Ishikawa (cell line): ENCODE measurements at regions not wholly inside any gene's neighbourhood (a gene's known extent, or its start where the extent isn't known, plus 50 kb on each side); places are given as distances from the start of the nearest gene placed in this dataset.

Source experiments
- EP300 ChIP-seq: IDR thresholded peaks from 2 replicates; pipeline ENCODE4 v1.6.1; 2012; ENCODE audit warnings: borderline replicate concordance
- TF ChIP-seq, protein P1 (sequence below): IDR thresholded peaks from 2 replicates; pipeline ENCODE4 v1.6.1; 2012; ENCODE audit warnings: low read depth, mild to moderate bottlenecking

- no peak for TF ChIP-seq EP300
- TF ChIP-seq, protein P1, sequence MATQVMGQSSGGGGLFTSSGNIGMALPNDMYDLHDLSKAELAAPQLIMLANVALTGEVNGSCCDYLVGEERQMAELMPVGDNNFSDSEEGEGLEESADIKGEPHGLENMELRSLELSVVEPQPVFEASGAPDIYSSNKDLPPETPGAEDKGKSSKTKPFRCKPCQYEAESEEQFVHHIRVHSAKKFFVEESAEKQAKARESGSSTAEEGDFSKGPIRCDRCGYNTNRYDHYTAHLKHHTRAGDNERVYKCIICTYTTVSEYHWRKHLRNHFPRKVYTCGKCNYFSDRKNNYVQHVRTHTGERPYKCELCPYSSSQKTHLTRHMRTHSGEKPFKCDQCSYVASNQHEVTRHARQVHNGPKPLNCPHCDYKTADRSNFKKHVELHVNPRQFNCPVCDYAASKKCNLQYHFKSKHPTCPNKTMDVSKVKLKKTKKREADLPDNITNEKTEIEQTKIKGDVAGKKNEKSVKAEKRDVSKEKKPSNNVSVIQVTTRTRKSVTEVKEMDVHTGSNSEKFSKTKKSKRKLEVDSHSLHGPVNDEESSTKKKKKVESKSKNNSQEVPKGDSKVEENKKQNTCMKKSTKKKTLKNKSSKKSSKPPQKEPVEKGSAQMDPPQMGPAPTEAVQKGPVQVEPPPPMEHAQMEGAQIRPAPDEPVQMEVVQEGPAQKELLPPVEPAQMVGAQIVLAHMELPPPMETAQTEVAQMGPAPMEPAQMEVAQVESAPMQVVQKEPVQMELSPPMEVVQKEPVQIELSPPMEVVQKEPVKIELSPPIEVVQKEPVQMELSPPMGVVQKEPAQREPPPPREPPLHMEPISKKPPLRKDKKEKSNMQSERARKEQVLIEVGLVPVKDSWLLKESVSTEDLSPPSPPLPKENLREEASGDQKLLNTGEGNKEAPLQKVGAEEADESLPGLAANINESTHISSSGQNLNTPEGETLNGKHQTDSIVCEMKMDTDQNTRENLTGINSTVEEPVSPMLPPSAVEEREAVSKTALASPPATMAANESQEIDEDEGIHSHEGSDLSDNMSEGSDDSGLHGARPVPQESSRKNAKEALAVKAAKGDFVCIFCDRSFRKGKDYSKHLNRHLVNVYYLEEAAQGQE: no peak
Observed at GRCh38 chr5:10913841-10914240, 152.8 kb upstream of the DAP start.
